WTC11 (cell line): ENCODE measurements at regions not wholly inside any gene's neighbourhood (a gene's known extent, or its start where the extent isn't known, plus 50 kb on each side); places are given as distances from the start of the nearest gene placed in this dataset.
A peak's percentile ranks its signal among the peaks of the same experiment; 100 is the strongest.

Source experiments
- ATAC-seq: fragments of 200-7000 bp; cut with Tn5 transposase; 2 replicates; pipeline ENCODE4 v1.10.0; 2021; ENCODE audit warnings: mild to moderate bottlenecking, moderate library complexity
- CTCF ChIA-PET: fragments of 300-600 bp; sonication (Branson Sonifier 250); formaldehyde crosslinking; loops from one replicate; lab custom pipeline; 2021; ENCODE audit warnings: antibody characterized with exemption; lab: Charles Lee
- POLR2A ChIA-PET: fragments of 350-600 bp; sonication (Branson Sonifier 250); formaldehyde crosslinking; loops from one replicate; lab custom pipeline; 2021; ENCODE audit warnings: antibody characterized with exemption; lab: Charles Lee
- DNase-seq: peaks from one replicate; pipeline ENCODE4 v3.0.0; 2021; ENCODE audit warnings: low spot score
- H3K27ac Mint-ChIP-seq: 2 replicates; pipeline ENCODE4 v1.8.0; 2021; ENCODE audit warnings: mixed read lengths
- H3K27me3 Mint-ChIP-seq: 2 replicates; pipeline ENCODE4 v1.8.0; 2021; ENCODE audit warnings: low read depth, mild to moderate bottlenecking, moderate library complexity, mixed read lengths
- H3K36me3 Mint-ChIP-seq: 2 replicates; pipeline ENCODE4 v1.8.0; 2021; ENCODE audit warnings: mixed read lengths
- H3K4me1 Mint-ChIP-seq: 2 replicates; pipeline ENCODE4 v1.8.0; 2022; ENCODE audit warnings: mixed read lengths
- H3K4me3 Mint-ChIP-seq: 2 replicates; pipeline ENCODE4 v1.8.0; 2021; ENCODE audit warnings: mild to moderate bottlenecking, moderate library complexity, mixed read lengths
- H3K9me3 Mint-ChIP-seq: 2 replicates; pipeline ENCODE4 v1.8.0; 2021; ENCODE audit warnings: mixed read lengths
- AR ChIP-seq: fragments of 250-450 bp; sonication (Bioruptor Pico); IDR thresholded peaks from 2 replicates; pipeline ENCODE4 v1.9.0; 2021; ENCODE audit warnings: mild to moderate bottlenecking
- ATF2 ChIP-seq: sonication (generic); formaldehyde crosslinking; IDR thresholded peaks from 2 replicates; pipeline ENCODE4 v1.8.1; 2022; ENCODE audit warnings: low read depth, missing genetic modification reagents, borderline replicate concordance
- ELF4 ChIP-seq: sonication (generic); formaldehyde crosslinking; IDR thresholded peaks from 2 replicates; pipeline ENCODE4 v1.8.1; 2022; ENCODE audit warnings: low read depth, mild to moderate bottlenecking, moderate library complexity, missing genetic modification reagents
- EMX1 ChIP-seq: fragments of 250-450 bp; sonication (Bioruptor Pico); IDR thresholded peaks from 2 replicates; pipeline ENCODE4 v1.8.0; 2021; ENCODE audit warnings: mild to moderate bottlenecking
- ESRRA ChIP-seq: sonication (generic); formaldehyde crosslinking; IDR thresholded peaks from 2 replicates; pipeline ENCODE4 v1.8.1; 2022; ENCODE audit warnings: mild to moderate bottlenecking, missing genetic modification reagents, borderline replicate concordance
- FOXK1 ChIP-seq: sonication (generic); formaldehyde crosslinking; IDR thresholded peaks from 2 replicates; pipeline ENCODE4 v1.8.0; 2022; ENCODE audit warnings: mild to moderate bottlenecking, moderate library complexity, missing genetic modification reagents
- FOXP1 ChIP-seq: sonication (generic); formaldehyde crosslinking; IDR thresholded peaks from 2 replicates; pipeline ENCODE4 v1.8.0; 2022; ENCODE audit warnings: missing genetic modification reagents, mild to moderate bottlenecking, moderate library complexity, borderline replicate concordance
- FOXP4 ChIP-seq: sonication (generic); formaldehyde crosslinking; IDR thresholded peaks from 2 replicates; pipeline ENCODE4 v1.8.0; 2022; ENCODE audit warnings: mild to moderate bottlenecking, missing genetic modification reagents
- IRF2 ChIP-seq: sonication (generic); formaldehyde crosslinking; IDR thresholded peaks from 2 replicates; pipeline ENCODE4 v1.8.0; 2022; ENCODE audit warnings: low read depth, missing genetic modification reagents, borderline replicate concordance
- JAZF1 ChIP-seq: fragments of 250-450 bp; sonication (Bioruptor Pico); IDR thresholded peaks from 2 replicates; pipeline ENCODE4 v1.9.0; 2021; ENCODE audit warnings: moderate library complexity, mild to moderate bottlenecking, inconsistent platforms
- JUN ChIP-seq: sonication (generic); formaldehyde crosslinking; IDR thresholded peaks from 2 replicates; pipeline ENCODE4 v1.8.0; 2023; ENCODE audit warnings: mild to moderate bottlenecking, missing genetic modification reagents
- NR3C1 ChIP-seq: sonication (generic); formaldehyde crosslinking; conservative IDR thresholded peaks from 2 replicates; pipeline ENCODE4 v1.8.1; 2023; ENCODE audit warnings: low read depth, mild to moderate bottlenecking, missing genetic modification reagents
- RORB ChIP-seq: fragments of 250-450 bp; sonication (Bioruptor Pico); IDR thresholded peaks from 2 replicates; pipeline ENCODE4 v1.9.0; 2021; ENCODE audit warnings: mild to moderate bottlenecking
- SMAD3 ChIP-seq: sonication (generic); formaldehyde crosslinking; IDR thresholded peaks from 2 replicates; pipeline ENCODE4 v1.8.0; 2022; ENCODE audit warnings: missing genetic modification reagents, mild to moderate bottlenecking, borderline replicate concordance
- SP1 ChIP-seq: sonication (generic); formaldehyde crosslinking; conservative IDR thresholded peaks from 2 replicates; pipeline ENCODE4 v1.8.1; 2022; ENCODE audit warnings: missing genetic modification reagents
- TEAD1 ChIP-seq: sonication (generic); formaldehyde crosslinking; IDR thresholded peaks from 2 replicates; pipeline ENCODE4 v1.8.0; 2022; ENCODE audit warnings: mild to moderate bottlenecking, missing genetic modification reagents
- ZNF121 ChIP-seq: sonication (generic); formaldehyde crosslinking; IDR thresholded peaks from 2 replicates; pipeline ENCODE4 v1.8.0; 2023; ENCODE audit warnings: missing genetic modification reagents
- ZNF416 ChIP-seq: fragments of 250-450 bp; sonication (Bioruptor Pico); IDR thresholded peaks from 2 replicates; pipeline ENCODE4 v1.9.0; 2021; ENCODE audit warnings: mild to moderate bottlenecking, inconsistent platforms
- ZNF671 ChIP-seq: fragments of 250-450 bp; sonication (Bioruptor Pico); IDR thresholded peaks from 2 replicates; pipeline ENCODE4 v1.8.0; 2021; ENCODE audit warnings: mild to moderate bottlenecking
- TF ChIP-seq, protein P1 (sequence below): sonication (generic); formaldehyde crosslinking; IDR thresholded peaks from 2 replicates; pipeline ENCODE4 v1.8.0; 2022; ENCODE audit warnings: mild to moderate bottlenecking, missing genetic modification reagents
- TF ChIP-seq, protein P2 (sequence below): sonication (generic); formaldehyde crosslinking; IDR thresholded peaks from 2 replicates; pipeline ENCODE4 v1.8.1; 2022; ENCODE audit warnings: missing genetic modification reagents, borderline replicate concordance
- TF ChIP-seq, protein P3 (sequence below): sonication (generic); formaldehyde crosslinking; IDR thresholded peaks from 2 replicates; pipeline ENCODE4 v1.8.1; 2023; ENCODE audit warnings: mild to moderate bottlenecking, missing genetic modification reagents, moderate library complexity

GRCh38 chr2:167336213-167336612 lies 447.9 kb downstream of the XIRP2 start:
- Mint-ChIP-seq H3K4me1 (peaks cover 91% of the 10 kb centered on the region), H3K27ac (peak overlapping the region; percentile 84), H3K36me3 (no peaks in the 10 kb centered on the region), H3K4me3 (0 out of 2 replicates have a peak overlapping the region, but pooled peaks have one; percentile 5), H3K27me3 (no peaks in the 10 kb centered on the region), H3K9me3 (0 out of 2 replicates have a peak, but pooled peaks cover 5% of the 10 kb centered on the region)
- TF ChIP-seq ESRRA (CRISPR knock-in tag) (peak; percentile 46; the same call in 1 of the 2 replicates), ZNF416 (no peak), EMX1 (no peak), ZNF121 (CRISPR knock-in tag) (peak; percentile 88), NR3C1 (CRISPR knock-in tag) (no peak), RORB (CRISPR knock-in tag) (no peak), ATF2 (no peak), SMAD3 (CRISPR knock-in tag) (no peak)
- TF ChIP-seq, protein P1, sequence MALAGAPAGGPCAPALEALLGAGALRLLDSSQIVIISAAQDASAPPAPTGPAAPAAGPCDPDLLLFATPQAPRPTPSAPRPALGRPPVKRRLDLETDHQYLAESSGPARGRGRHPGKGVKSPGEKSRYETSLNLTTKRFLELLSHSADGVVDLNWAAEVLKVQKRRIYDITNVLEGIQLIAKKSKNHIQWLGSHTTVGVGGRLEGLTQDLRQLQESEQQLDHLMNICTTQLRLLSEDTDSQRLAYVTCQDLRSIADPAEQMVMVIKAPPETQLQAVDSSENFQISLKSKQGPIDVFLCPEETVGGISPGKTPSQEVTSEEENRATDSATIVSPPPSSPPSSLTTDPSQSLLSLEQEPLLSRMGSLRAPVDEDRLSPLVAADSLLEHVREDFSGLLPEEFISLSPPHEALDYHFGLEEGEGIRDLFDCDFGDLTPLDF, result no peak
- TF ChIP-seq, protein P2, sequence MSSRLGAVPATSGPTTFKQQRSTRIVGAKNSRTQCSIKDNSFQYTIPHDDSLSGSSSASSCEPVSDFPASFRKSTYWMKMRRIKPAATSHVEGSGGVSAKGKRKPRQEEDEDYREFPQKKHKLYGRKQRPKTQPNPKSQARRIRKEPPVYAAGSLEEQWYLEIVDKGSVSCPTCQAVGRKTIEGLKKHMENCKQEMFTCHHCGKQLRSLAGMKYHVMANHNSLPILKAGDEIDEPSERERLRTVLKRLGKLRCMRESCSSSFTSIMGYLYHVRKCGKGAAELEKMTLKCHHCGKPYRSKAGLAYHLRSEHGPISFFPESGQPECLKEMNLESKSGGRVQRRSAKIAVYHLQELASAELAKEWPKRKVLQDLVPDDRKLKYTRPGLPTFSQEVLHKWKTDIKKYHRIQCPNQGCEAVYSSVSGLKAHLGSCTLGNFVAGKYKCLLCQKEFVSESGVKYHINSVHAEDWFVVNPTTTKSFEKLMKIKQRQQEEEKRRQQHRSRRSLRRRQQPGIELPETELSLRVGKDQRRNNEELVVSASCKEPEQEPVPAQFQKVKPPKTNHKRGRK, result no peak
- DNase-seq (no peak), ATAC-seq (no peak)
- ChIA-PET CTCF (no interaction called here), POLR2A (no interaction called here)

- CTCF ChIA-PET, result interaction anchor here (1.2 kb wide), 1 partner anchor 71 kb away, joined by 4 read pairs; no protein-coding TSS in a partner anchor
- POLR2A ChIA-PET, result no interaction called here
- DNase-seq, result no peak
- no peaks in the 10 kb centered on the region for H3K36me3 Mint-ChIP-seq
- TF ChIP-seq, protein P3, sequence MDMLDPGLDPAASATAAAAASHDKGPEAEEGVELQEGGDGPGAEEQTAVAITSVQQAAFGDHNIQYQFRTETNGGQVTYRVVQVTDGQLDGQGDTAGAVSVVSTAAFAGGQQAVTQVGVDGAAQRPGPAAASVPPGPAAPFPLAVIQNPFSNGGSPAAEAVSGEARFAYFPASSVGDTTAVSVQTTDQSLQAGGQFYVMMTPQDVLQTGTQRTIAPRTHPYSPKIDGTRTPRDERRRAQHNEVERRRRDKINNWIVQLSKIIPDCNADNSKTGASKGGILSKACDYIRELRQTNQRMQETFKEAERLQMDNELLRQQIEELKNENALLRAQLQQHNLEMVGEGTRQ (CRISPR knock-in tag), result no peak
- TF ChIP-seq TEAD1 (CRISPR knock-in tag), result no peak
- no peak for TF ChIP-seq SP1 (CRISPR knock-in tag)
- no peak for TF ChIP-seq FOXP4 (CRISPR knock-in tag)
- TF ChIP-seq ZNF671 (CRISPR knock-in tag), result no peak
- no peak for TF ChIP-seq SMAD3 (CRISPR knock-in tag)
- H3K27me3 Mint-ChIP-seq, result no peaks in the 10 kb centered on the region
- H3K4me3 Mint-ChIP-seq, result 0 out of 2 replicates have a peak overlapping the region, but pooled peaks have one; percentile 5
- peak overlapping the region; percentile 84; the same call in 1 of the 2 replicates for H3K27ac Mint-ChIP-seq
- ATAC-seq, result no peak
- H3K4me1 Mint-ChIP-seq, result peaks cover 91% of the 10 kb centered on the region
- H3K9me3 Mint-ChIP-seq, result peaks cover 8% of the 10 kb centered on the region; the same call in 1 of the 2 replicates
These were observed 447.3 kb downstream of the XIRP2 start for GRCh38 chr2:167335541-167335992.

GRCh38 chr2:167334146-167334742 lies 446.0 kb downstream of the XIRP2 start:
- H3K36me3 Mint-ChIP-seq, result peaks cover 8% of the 10 kb centered on the region; the same call in 1 of the 2 replicates
- no peaks in the 10 kb centered on the region for H3K27me3 Mint-ChIP-seq
- 0 out of 2 replicates have a peak overlapping the region, but pooled peaks have one; percentile 42 for H3K27ac Mint-ChIP-seq
- no peak for DNase-seq
- no peak for ATAC-seq
- POLR2A ChIA-PET, result no interaction called here
- CTCF ChIA-PET, result interaction anchor here (1.0 to 1.5 kb wide), 2 partner anchors 8 to 15 kb away, joined by 3 to 4 read pairs; no protein-coding TSS in a partner anchor
- H3K4me1 Mint-ChIP-seq, result peaks cover 94% of the 10 kb centered on the region
- peak overlapping the region; percentile 29 for H3K4me3 Mint-ChIP-seq
- H3K9me3 Mint-ChIP-seq, result peaks cover 12% of the 10 kb centered on the region
- TF ChIP-seq JAZF1 (no peak), FOXP1 (CRISPR knock-in tag) (no peak), JUN (CRISPR knock-in tag) (no peak), ZNF416 (no peak), AR (CRISPR knock-in tag) (no peak), ELF4 (CRISPR knock-in tag) (no peak), FOXK1 (no peak), IRF2 (CRISPR knock-in tag) (no peak)
